ENCODE measurements at regions not wholly inside any gene's neighbourhood (a gene's known extent, or its start where the extent isn't known, plus 50 kb on each side); places are given as distances from the start of the nearest gene placed in this dataset.

GRCh38 chr10:131041441-131041840 is 270.1 kb downstream of the TCERG1L start:
- TF ChIP-seq RFX5 (IDR thresholded peaks at IDR 0.05; ENCODE audit: low read depth, low read length) (no peak), RAD21 (IDR thresholded peaks at IDR 0.05; ENCODE audit: low read length) (no peak), CTCF (conservative IDR thresholded peaks at IDR 0.05; ENCODE audit: low read depth, low read length) (no peak), POLR2A (IDR thresholded peaks at IDR 0.05; ENCODE audit: low read depth, low read length) (no peak), BHLHE40 (IDR thresholded peaks at IDR 0.05; ENCODE audit: low read depth, low read length) (no peak), SMC3 (IDR thresholded peaks at IDR 0.05; ENCODE audit: low read depth, low read length) (no peak)
